ENCODE measurements at regions not wholly inside any gene's neighbourhood (a gene's known extent, or its start where the extent isn't known, plus 50 kb on each side); places are given as distances from the start of the nearest gene placed in this dataset.

DNA sequence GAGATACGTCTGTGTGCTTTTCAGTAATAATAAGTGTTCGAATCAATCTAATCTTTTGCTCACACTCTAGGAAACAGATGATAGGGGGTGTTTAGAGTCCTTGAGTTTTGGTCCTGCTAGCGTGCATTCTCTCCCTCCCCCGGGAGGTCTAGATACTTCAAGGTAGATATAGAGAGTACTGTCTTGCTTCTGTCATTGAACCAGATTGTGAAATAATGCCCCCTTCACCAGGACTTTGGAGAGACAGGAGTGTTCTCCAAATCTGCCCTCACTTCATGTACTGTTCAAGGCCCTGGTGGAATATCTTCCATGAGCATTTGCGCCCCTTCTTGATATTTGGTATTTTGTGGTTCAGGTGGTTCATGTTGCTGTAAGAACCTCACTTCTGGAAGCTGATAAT, 59.4 kb upstream of the MGAT5 start:
- no peaks in the 10 kb centered on the region for H3K27me3 ChIP-seq (ENCODE audit: control insufficient read depth, insufficient read depth, low read length)
- DNase-seq (ENCODE audit: low read depth) (no peak), FAIRE-seq (no peak)
- H3K36me3 ChIP-seq (ENCODE audit: control insufficient read depth, insufficient read depth, low read length): no peaks in the 10 kb centered on the region
- TF ChIP-seq, protein P1, sequence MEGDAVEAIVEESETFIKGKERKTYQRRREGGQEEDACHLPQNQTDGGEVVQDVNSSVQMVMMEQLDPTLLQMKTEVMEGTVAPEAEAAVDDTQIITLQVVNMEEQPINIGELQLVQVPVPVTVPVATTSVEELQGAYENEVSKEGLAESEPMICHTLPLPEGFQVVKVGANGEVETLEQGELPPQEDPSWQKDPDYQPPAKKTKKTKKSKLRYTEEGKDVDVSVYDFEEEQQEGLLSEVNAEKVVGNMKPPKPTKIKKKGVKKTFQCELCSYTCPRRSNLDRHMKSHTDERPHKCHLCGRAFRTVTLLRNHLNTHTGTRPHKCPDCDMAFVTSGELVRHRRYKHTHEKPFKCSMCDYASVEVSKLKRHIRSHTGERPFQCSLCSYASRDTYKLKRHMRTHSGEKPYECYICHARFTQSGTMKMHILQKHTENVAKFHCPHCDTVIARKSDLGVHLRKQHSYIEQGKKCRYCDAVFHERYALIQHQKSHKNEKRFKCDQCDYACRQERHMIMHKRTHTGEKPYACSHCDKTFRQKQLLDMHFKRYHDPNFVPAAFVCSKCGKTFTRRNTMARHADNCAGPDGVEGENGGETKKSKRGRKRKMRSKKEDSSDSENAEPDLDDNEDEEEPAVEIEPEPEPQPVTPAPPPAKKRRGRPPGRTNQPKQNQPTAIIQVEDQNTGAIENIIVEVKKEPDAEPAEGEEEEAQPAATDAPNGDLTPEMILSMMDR (IDR thresholded peaks at IDR 0.05; ENCODE audit: insufficient read depth, low read length, severe bottlenecking): no peak
- no peak overlapping the region for H3K4me3 ChIP-seq (ENCODE audit: low read depth, low read length)

DNA sequence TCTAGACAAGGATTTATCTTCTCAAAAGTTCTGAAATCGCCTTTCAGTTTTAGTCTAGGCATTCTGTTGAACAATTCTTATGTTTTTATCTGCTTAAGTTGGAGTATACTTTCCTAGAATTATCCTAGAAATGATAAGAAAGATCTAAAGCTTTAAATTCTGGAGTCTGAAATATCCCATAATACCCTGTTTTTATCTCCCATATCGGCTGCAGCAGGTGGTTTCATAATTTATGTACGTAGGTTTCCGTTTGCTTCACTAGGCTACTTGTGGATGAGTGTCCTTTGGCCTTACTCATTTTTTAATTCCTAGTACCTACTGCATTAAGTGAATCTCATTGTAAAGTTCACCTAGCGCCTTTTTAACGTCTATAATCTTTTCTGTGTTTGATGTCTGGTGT, 58.5 kb upstream of the MGAT5 start:
- no peak for FAIRE-seq
- no peak for DNase-seq (ENCODE audit: low read depth)
- no peak overlapping the region for H3K4me3 ChIP-seq (ENCODE audit: low read depth, low read length)
- H3K27me3 ChIP-seq (ENCODE audit: control insufficient read depth, insufficient read depth, low read length): no peaks in the 10 kb centered on the region
- TF ChIP-seq, protein P1 (IDR thresholded peaks at IDR 0.05; ENCODE audit: insufficient read depth, low read length, severe bottlenecking): no peak
- H3K36me3 ChIP-seq (ENCODE audit: control insufficient read depth, insufficient read depth, low read length): no peaks in the 10 kb centered on the region

DNA sequence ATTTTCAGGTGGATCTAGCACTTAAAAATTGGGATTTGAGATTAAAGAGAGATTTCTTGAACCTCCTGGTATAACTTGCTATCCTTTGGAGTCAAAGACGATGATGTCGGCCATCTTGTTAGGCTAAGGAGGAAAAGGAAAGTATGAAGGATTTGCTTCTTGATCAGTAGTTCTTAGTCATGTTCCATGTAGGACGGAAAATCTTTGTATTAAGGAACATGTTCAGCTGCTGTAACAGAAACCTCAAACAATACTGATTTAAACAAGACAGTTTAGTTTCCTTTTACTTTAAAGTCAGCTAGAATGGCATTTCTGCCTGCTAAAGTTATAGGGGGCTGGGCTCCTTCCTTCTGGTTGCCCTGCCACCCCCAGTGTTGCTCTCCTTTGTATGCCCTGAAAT, 56.4 kb upstream of the MGAT5 start:
- no peak for FAIRE-seq
- DNase-seq (ENCODE audit: low read depth): no peak
- TF ChIP-seq, protein P1 (IDR thresholded peaks at IDR 0.05; ENCODE audit: insufficient read depth, low read length, severe bottlenecking): no peak
- Histone ChIP-seq H3K36me3 (ENCODE audit: control insufficient read depth, insufficient read depth, low read length) (no peaks in the 10 kb centered on the region), H3K27me3 (ENCODE audit: control insufficient read depth, insufficient read depth, low read length) (no peaks in the 10 kb centered on the region), H3K4me3 (ENCODE audit: low read depth, low read length) (no peak overlapping the region)

DNA sequence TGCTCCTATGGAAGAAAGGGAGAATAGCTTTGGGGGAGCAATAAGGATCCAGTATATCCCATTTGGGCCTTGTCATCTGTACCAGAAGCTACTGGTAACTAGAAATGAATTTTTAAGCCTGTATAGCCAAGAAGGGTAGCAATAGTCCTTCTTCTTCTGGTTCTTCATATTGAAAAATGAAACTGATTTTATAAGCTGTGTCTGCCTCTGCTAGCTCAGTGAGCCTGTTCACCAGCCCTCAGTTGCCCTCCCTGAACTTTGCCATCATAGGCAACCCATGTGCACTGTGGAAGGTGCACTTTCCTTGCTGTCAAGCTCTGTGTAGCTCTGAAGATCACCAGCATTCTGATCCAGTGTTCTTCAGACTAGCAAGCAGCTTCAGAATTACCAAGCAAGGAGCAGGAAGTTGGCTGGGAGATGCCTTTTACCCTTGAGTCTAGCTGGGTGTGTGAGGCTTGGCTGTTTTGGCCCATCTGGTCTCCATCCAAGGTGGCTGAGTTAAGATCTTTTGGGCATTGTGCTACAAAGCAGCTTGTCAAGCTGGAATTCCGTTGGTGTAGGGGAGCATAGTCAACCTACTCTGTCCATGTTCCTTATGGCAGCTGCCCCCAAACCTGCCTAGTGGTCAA, 55.8 kb upstream of the MGAT5 start:
- TF ChIP-seq, protein P1 (IDR thresholded peaks at IDR 0.05; ENCODE audit: insufficient read depth, low read length, severe bottlenecking): no peak
- no peaks in the 10 kb centered on the region for H3K36me3 ChIP-seq (ENCODE audit: control insufficient read depth, insufficient read depth, low read length)
- FAIRE-seq (no peak), DNase-seq (ENCODE audit: low read depth) (no peak)
- H3K27me3 ChIP-seq (ENCODE audit: control insufficient read depth, insufficient read depth, low read length): no peaks in the 10 kb centered on the region
- no peak overlapping the region for H3K4me3 ChIP-seq (ENCODE audit: low read depth, low read length)

DNA sequence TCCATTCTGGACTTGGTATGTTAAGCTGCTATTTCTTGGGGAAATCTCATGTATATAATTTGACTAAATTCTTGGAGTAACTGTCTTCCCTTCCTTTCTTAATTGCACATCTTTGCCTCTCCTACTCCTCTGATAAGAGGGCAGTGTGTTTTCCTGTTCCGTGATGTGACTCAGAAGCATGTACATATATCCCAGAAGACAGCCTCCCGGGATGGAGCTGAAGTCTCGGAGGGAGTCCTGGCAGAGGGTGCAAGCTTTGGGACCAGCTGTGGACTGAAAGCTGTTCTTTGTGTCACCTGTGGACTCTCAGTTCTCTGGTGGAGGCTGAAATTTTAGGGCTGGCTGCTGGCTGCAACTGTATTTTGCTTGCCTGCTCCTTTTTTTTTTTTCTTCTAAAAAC, 54.7 kb upstream of the MGAT5 start:
- H3K27me3 ChIP-seq (ENCODE audit: control insufficient read depth, insufficient read depth, low read length): no peaks in the 10 kb centered on the region
- H3K36me3 ChIP-seq (ENCODE audit: control insufficient read depth, insufficient read depth, low read length): no peaks in the 10 kb centered on the region
- FAIRE-seq (no peak), DNase-seq (ENCODE audit: low read depth) (no peak)
- no peak overlapping the region for H3K4me3 ChIP-seq (ENCODE audit: low read depth, low read length)
- TF ChIP-seq, protein P1 (IDR thresholded peaks at IDR 0.05; ENCODE audit: insufficient read depth, low read length, severe bottlenecking): no peak

DNA sequence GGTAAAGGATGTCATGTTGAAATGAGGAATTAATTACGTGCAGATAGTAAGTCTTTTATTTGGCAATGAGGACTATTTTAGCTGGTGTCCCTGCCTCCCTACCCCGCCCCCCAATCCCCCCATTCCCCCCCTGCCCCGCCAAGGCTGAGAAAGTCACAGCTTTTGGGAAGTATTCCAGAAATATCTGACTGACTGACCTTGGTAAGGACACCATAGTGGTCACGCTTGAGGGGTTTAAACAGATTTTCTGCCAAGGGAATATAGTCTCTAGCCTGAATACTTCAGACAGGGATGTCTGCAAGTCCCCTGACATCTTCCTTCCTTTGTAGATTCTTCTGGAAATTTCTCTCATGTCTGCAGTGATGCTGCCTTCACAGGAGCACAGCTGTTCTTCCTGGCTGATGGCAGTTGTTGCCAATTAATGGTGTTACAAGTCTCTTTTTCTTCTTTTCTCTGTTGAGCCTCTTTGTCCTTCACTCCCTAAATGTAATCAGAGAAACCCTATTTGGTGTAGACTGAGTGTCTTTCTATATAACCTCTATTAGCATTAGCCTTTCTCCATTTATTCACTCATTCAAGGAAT, 53.7 kb upstream of the MGAT5 start:
- Histone ChIP-seq H3K36me3 (ENCODE audit: control insufficient read depth, insufficient read depth, low read length) (no peaks in the 10 kb centered on the region), H3K4me3 (ENCODE audit: low read depth, low read length) (no peak overlapping the region), H3K27me3 (ENCODE audit: control insufficient read depth, insufficient read depth, low read length) (no peaks in the 10 kb centered on the region)
- TF ChIP-seq, protein P1 (IDR thresholded peaks at IDR 0.05; ENCODE audit: insufficient read depth, low read length, severe bottlenecking): no peak
- DNase-seq (ENCODE audit: low read depth): no peak
- FAIRE-seq: no peak

Measured in bronchial epithelial cell (primary cell).